Adrenal gland (tissue), 9 donors: ENCODE measurements at regions not wholly inside any gene's neighbourhood (a gene's known extent, or its start where the extent isn't known, plus 50 kb on each side); places are given as distances from the start of the nearest gene placed in this dataset.

ENCODE experiments used
- DNase-seq, 7 donors: peaks; one replicate each; pipeline ENCODE4 v3.0.0-alpha.2; 2019 to 2020
- H3K27ac ChIP-seq, 5 donors: fragments of 200-600 bp; sonication (generic) in 4 of 5; 1 replicate in 3 of 5; 2 replicates in 2 of 5; pipeline versions ENCODE4 v1.5.1 to v1.8.0; 2016 to 2020; ENCODE audit warnings: mild to moderate bottlenecking in 1 of 5
- H3K27me3 ChIP-seq: fragments of 200-600 bp; 2 replicates; pipeline ENCODE4 v1.8.0; 2021
- H3K36me3 ChIP-seq, 2 donors: fragments of 200-600 bp; replicated peaks in 1 of 2; 1 replicate in 1 of 2; 2 replicates in 1 of 2; pipeline versions ENCODE4 v1.5.1 to v1.8.0; 2018 to 2022
- H3K4me1 ChIP-seq, 2 donors: fragments of 200-600 bp; replicated peaks in 1 of 2; 1 replicate in 1 of 2; 2 replicates in 1 of 2; pipeline versions ENCODE4 v1.5.1 to v1.8.0; 2018 to 2021
- H3K4me3 ChIP-seq, 4 donors: fragments of 200-600 bp; sonication (generic) in 3 of 4; one replicate each; pipeline ENCODE4 v1.5.1; 2016 to 2018
- H3K9me3 ChIP-seq, 3 donors: fragments of 200-600 bp; sonication (generic) in 1 of 3; replicated peaks in 1 of 3; 1 replicate in 2 of 3; 2 replicates in 1 of 3; pipeline versions ENCODE4 v1.5.1 to v1.8.0; 2016 to 2021
- POLR2A ChIP-seq, 2 donors: fragments of 450-650 bp; IDR thresholded peaks; one replicate each; pipeline ENCODE4 v1.6.1; 2017; ENCODE audit warnings: antibody characterized with exemption in 2 of 2, mild to moderate bottlenecking in 2 of 2, moderate library complexity in 1 of 2
- WGBS, 4 donors: extraction: QIAGEN DNeasy Blood & Tissue Kit in 2 of 4; methylation state at CpG; one replicate each; pipeline versions ENCODE4 v1.1.5 to v1.1.7; 2013 to 2017; 5-methylcytosine and 5-hydroxymethylcytosine counted together
- intact Hi-C, 2 donors: fragments of 100-400 bp; cut with DNase I; formaldehyde crosslinking; loops; one replicate each; pipeline versions ENCODE4 v1.14.1 to v1.15.0; 2022 to 2023
- TF ChIP-seq, protein P1 (sequence below), 6 experiments: fragments of 450-650 bp in 4 of 6; fragments of 200-600 bp in 2 of 6; sonication (generic) in 1 of 6; IDR thresholded peaks; 1 replicate in 5 of 6; 2 replicates in 1 of 6; pipeline versions ENCODE4 v1.5.1 to v1.8.0; 2016 to 2021; ENCODE audit warnings: antibody characterized with exemption in 6 of 6, mild to moderate bottlenecking in 2 of 6, moderate library complexity in 1 of 6
- donor health status: healthy with polysubstance abuse.
- donor health status: Bipolar disorder and iron deficiency.
- donor health status: DM: yes; HTN: yes; CAD: no.
- donor health status: DM: no; HTN: no; CAD: no.
- donor health status: DM: no; HTN: no; CAD: no.

DNA sequence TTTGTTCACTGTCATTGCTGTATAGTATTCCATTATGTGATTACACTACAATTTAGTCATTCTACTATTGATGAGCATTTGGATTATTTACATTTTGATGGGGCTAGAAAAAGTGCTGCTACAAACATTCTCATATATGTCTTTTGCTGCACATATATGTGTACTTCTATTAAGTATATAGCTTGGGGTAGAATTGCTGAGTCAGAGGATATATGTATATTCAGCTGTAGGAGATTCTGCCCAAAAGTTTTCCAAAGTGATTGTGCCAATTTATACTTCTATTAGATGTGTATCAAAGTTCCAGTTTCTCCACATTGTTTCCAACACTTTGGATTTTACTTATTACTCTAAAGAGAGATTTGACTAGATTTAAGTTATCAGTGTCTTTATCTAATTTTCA, 101.7 kb upstream of the UGP2 start:
- DNase-seq, result no peak
- no peaks in the 10 kb centered on the region for H3K9me3 ChIP-seq
- intact Hi-C loops, result no loop called here
- H3K36me3 ChIP-seq, result no peaks in the 10 kb centered on the region
- H3K4me1 ChIP-seq, result peaks cover 26 to 32% of the 10 kb centered on the region in 2 donors
- no peak for TF ChIP-seq POLR2A (IDR thresholded peaks at IDR 0.05)
- TF ChIP-seq, protein P1, sequence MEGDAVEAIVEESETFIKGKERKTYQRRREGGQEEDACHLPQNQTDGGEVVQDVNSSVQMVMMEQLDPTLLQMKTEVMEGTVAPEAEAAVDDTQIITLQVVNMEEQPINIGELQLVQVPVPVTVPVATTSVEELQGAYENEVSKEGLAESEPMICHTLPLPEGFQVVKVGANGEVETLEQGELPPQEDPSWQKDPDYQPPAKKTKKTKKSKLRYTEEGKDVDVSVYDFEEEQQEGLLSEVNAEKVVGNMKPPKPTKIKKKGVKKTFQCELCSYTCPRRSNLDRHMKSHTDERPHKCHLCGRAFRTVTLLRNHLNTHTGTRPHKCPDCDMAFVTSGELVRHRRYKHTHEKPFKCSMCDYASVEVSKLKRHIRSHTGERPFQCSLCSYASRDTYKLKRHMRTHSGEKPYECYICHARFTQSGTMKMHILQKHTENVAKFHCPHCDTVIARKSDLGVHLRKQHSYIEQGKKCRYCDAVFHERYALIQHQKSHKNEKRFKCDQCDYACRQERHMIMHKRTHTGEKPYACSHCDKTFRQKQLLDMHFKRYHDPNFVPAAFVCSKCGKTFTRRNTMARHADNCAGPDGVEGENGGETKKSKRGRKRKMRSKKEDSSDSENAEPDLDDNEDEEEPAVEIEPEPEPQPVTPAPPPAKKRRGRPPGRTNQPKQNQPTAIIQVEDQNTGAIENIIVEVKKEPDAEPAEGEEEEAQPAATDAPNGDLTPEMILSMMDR (IDR thresholded peaks at IDR 0.05), result no peak
- no peaks in the 10 kb centered on the region for H3K27me3 ChIP-seq
- no peak overlapping the region for H3K27ac ChIP-seq
- no peak overlapping the region for H3K4me3 ChIP-seq

DNA sequence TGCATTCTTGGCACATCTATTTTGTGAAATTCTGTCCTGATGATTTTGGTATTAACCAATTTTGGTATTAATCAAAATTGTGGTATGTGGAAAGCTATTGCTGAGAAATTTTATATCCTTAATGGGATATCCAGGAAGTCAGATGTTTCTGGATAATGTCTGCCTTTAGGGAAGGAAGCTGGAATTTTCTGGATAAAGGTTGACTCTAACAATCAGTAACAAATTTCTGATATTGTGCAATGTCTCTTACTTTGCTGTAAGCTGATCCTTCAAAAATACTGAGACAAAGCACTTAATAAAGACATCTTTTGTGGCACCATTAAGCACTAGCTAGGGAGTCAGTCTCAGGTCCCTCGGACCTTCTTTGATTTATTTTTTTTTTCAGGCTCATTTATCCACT, 100.8 kb upstream of the UGP2 start:
- no peak overlapping the region for H3K27ac ChIP-seq
- TF ChIP-seq POLR2A (IDR thresholded peaks at IDR 0.05), result no peak
- TF ChIP-seq, protein P1 (IDR thresholded peaks at IDR 0.05), result no peak
- WGBS, 4 donors, result 80 to 89% (median 84%) methylated on average over 1 of the region's 1 CpG
- H3K4me3 ChIP-seq, result no peak overlapping the region
- H3K36me3 ChIP-seq, result no peaks in the 10 kb centered on the region
- H3K4me1 ChIP-seq, result peaks cover 26 to 28% of the 10 kb centered on the region in 2 donors
- DNase-seq, result no peak
- H3K9me3 ChIP-seq, result no peaks in the 10 kb centered on the region
- no peaks in the 10 kb centered on the region for H3K27me3 ChIP-seq
- intact Hi-C loops, result no loop called here

DNA sequence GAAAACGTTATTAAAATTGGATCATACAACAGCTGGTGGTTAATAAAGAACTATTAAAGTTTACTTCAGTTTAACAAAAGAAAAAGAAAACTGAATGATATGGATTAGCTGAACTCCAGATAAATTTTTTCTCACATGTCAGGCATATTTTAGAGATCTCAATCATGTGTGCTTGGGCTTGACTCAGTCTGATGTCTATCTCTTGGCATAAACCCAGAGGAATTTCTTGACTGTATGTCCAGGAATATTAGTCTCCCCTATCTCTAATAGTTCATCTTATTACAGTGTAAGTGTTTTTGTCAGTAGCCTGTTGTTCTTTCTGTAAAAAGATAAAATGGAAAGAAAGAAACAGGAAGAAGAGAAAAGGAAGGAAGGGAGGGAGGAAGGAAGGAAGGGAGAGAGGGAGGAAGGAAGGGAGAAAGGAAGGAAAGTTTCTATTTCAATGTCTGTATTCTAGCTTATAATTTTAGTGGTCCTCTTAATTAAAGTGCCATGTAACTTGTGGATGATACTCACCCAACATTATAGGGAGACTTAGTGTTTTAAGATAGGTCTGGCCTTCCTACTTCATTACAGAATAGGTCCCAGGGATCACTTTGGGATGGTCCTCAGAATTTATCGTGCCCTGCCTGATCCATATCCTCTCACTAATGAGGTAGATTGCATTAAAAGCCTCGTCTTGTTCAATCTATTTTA, 99.7 kb upstream of the UGP2 start:
- Histone ChIP-seq H3K36me3 (no peaks in the 10 kb centered on the region), H3K27ac (no peak overlapping the region), H3K4me1 (peaks cover 16 to 17% of the 10 kb centered on the region in 2 donors), H3K9me3 (no peaks in the 10 kb centered on the region), H3K4me3 (no peak overlapping the region), H3K27me3 (no peaks in the 10 kb centered on the region)
- no peak for DNase-seq
- 57 to 61% (median 59%) methylated on average over 3 of the region's 3 CpGs for WGBS, 4 donors
- TF ChIP-seq, protein P1 (IDR thresholded peaks at IDR 0.05), result no peak
- TF ChIP-seq POLR2A (IDR thresholded peaks at IDR 0.05), result no peak
- intact Hi-C loops, result no loop called here

DNA sequence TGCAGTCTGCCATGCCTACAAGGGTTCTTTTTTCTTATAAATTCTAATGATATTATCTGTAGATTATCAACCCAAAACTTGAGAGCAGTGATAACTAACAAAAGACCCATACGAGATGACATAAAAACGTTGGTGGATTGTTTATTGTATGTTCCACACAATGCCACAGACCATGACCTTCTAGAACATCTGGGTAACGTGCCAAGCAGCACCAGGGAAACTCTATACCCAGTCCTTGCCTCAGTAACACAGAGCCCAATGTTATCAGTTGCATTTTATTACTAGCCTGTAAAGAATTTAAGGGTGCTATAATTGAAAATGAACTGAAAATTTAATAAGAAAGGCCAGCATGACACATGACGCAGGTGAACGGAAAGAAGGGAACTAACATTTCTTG, 99.1 kb upstream of the UGP2 start:
- Histone ChIP-seq H3K4me1 (peaks cover 12 to 14% of the 10 kb centered on the region in 2 donors), H3K27ac (no peak overlapping the region), H3K27me3 (no peaks in the 10 kb centered on the region), H3K9me3 (no peaks in the 10 kb centered on the region), H3K36me3 (no peaks in the 10 kb centered on the region), H3K4me3 (no peak overlapping the region)
- peak in 1 of 7 donors; percentile 15 for DNase-seq
- intact Hi-C loops, result no loop called here
- TF ChIP-seq, protein P1 (IDR thresholded peaks at IDR 0.05), result no peak
- TF ChIP-seq POLR2A (IDR thresholded peaks at IDR 0.05), result no peak
- 52 to 55% (median 54%) methylated on average over 5 of the region's 5 CpGs for WGBS, 4 donors
